WTC11 (cell line): ENCODE measurements at regions not wholly inside any gene's neighbourhood (a gene's known extent, or its start where the extent isn't known, plus 50 kb on each side); places are given as distances from the start of the nearest gene placed in this dataset.

ENCODE experiments used
- ATAC-seq: fragments of 200-7000 bp; cut with Tn5 transposase; 2 replicates; pipeline ENCODE4 v1.10.0; 2021; ENCODE audit warnings: mild to moderate bottlenecking, moderate library complexity
- CTCF ChIA-PET: fragments of 300-600 bp; sonication (Branson Sonifier 250); formaldehyde crosslinking; loops from one replicate; lab custom pipeline; 2021; ENCODE audit warnings: antibody characterized with exemption; lab: Charles Lee
- POLR2A ChIA-PET: fragments of 350-600 bp; sonication (Branson Sonifier 250); formaldehyde crosslinking; loops from one replicate; lab custom pipeline; 2021; ENCODE audit warnings: antibody characterized with exemption; lab: Charles Lee
- DNase-seq: peaks from one replicate; pipeline ENCODE4 v3.0.0; 2021; ENCODE audit warnings: low spot score
- H3K27ac Mint-ChIP-seq: 2 replicates; pipeline ENCODE4 v1.8.0; 2021; ENCODE audit warnings: mixed read lengths
- H3K27me3 Mint-ChIP-seq: 2 replicates; pipeline ENCODE4 v1.8.0; 2021; ENCODE audit warnings: low read depth, mild to moderate bottlenecking, moderate library complexity, mixed read lengths
- H3K36me3 Mint-ChIP-seq: 2 replicates; pipeline ENCODE4 v1.8.0; 2021; ENCODE audit warnings: mixed read lengths
- H3K4me1 Mint-ChIP-seq: 2 replicates; pipeline ENCODE4 v1.8.0; 2022; ENCODE audit warnings: mixed read lengths
- H3K4me3 Mint-ChIP-seq: 2 replicates; pipeline ENCODE4 v1.8.0; 2021; ENCODE audit warnings: mild to moderate bottlenecking, moderate library complexity, mixed read lengths
- H3K9me3 Mint-ChIP-seq: 2 replicates; pipeline ENCODE4 v1.8.0; 2021; ENCODE audit warnings: mixed read lengths
- ARID4B ChIP-seq: sonication (generic); formaldehyde crosslinking; IDR thresholded peaks from 2 replicates; pipeline ENCODE4 v1.8.0; 2023; ENCODE audit warnings: missing genetic modification reagents, mild to moderate bottlenecking, borderline replicate concordance
- ATF3 ChIP-seq: sonication (generic); formaldehyde crosslinking; conservative IDR thresholded peaks from 2 replicates; pipeline ENCODE4 v1.8.1; 2022; ENCODE audit warnings: mild to moderate bottlenecking, missing genetic modification reagents
- CREM ChIP-seq: sonication (generic); formaldehyde crosslinking; IDR thresholded peaks from 2 replicates; pipeline ENCODE4 v1.8.1; 2022; ENCODE audit warnings: mild to moderate bottlenecking, missing genetic modification reagents, moderate library complexity
- FOXJ3 ChIP-seq: sonication (generic); formaldehyde crosslinking; IDR thresholded peaks from 2 replicates; pipeline ENCODE4 v1.9.0; 2021; ENCODE audit warnings: missing genetic modification reagents, mild to moderate bottlenecking, borderline replicate concordance
- GABPB1 ChIP-seq: sonication (generic); formaldehyde crosslinking; IDR thresholded peaks from 2 replicates; pipeline ENCODE4 v1.8.1; 2023; ENCODE audit warnings: mild to moderate bottlenecking, missing genetic modification reagents
- HMGA2 ChIP-seq: fragments of 250-450 bp; sonication (Bioruptor Pico); IDR thresholded peaks from 2 replicates; pipeline ENCODE4 v1.4.0; 2021; ENCODE audit warnings: mild to moderate bottlenecking, moderate library complexity
- MYBL2 ChIP-seq: sonication (generic); formaldehyde crosslinking; IDR thresholded peaks from 2 replicates; pipeline ENCODE4 v1.8.1; 2023; ENCODE audit warnings: mild to moderate bottlenecking, moderate library complexity, missing genetic modification reagents
- NR2C2 ChIP-seq: sonication (generic); formaldehyde crosslinking; IDR thresholded peaks from 2 replicates; pipeline ENCODE4 v1.8.0; 2022; ENCODE audit warnings: mild to moderate bottlenecking, missing genetic modification reagents
- OVOL2 ChIP-seq: fragments of 250-450 bp; sonication (Bioruptor Pico); IDR thresholded peaks from 2 replicates; pipeline ENCODE4 v1.9.0; 2021; ENCODE audit warnings: mild to moderate bottlenecking, borderline replicate concordance
- PREB ChIP-seq: sonication (generic); formaldehyde crosslinking; IDR thresholded peaks from 2 replicates; pipeline ENCODE4 v1.8.1; 2022; ENCODE audit warnings: mild to moderate bottlenecking, missing genetic modification reagents, moderate library complexity, borderline replicate concordance
- ZNF219 ChIP-seq: sonication (generic); formaldehyde crosslinking; IDR thresholded peaks from 2 replicates; pipeline ENCODE4 v1.8.0; 2023; ENCODE audit warnings: missing genetic modification reagents, mild to moderate bottlenecking, borderline replicate concordance
- ZNF423 ChIP-seq: fragments of 250-450 bp; sonication (Bioruptor Pico); IDR thresholded peaks from 2 replicates; pipeline ENCODE4 v2.1.2; 2022; ENCODE audit warnings: mild to moderate bottlenecking, moderate library complexity
- TF ChIP-seq, protein P1 (sequence below): fragments of 250-450 bp; sonication (Bioruptor Pico); IDR thresholded peaks from 2 replicates; pipeline ENCODE4 v1.8.0; 2021; ENCODE audit warnings: mild to moderate bottlenecking
- TF ChIP-seq, protein P2 (sequence below): sonication (generic); formaldehyde crosslinking; IDR thresholded peaks from 2 replicates; pipeline ENCODE4 v1.8.0; 2023; ENCODE audit warnings: missing genetic modification reagents
- TF ChIP-seq, protein P3 (sequence below): sonication (generic); formaldehyde crosslinking; IDR thresholded peaks from 2 replicates; pipeline ENCODE4 v1.8.1; 2022; ENCODE audit warnings: missing genetic modification reagents, borderline replicate concordance
- TF ChIP-seq, protein P4 (sequence below): fragments of 250-450 bp; sonication (Bioruptor Pico); IDR thresholded peaks from 2 replicates; pipeline ENCODE4 v1.9.0; 2021; ENCODE audit warnings: mild to moderate bottlenecking

GRCh38 chr1:219724440-219724839, 111.5 kb upstream of the ZC3H11B start:
- peak; percentile 98 for ATAC-seq
- Mint-ChIP-seq H3K4me3 (no peak overlapping the region), H3K4me1 (no peaks in the 10 kb centered on the region)

More at GRCh38 chr1:219724440-219724839, 111.5 kb upstream of the ZC3H11B start:
- Mint-ChIP-seq H3K27ac (no peak overlapping the region), H3K36me3 (peaks cover 26% of the 10 kb centered on the region)
- CTCF ChIA-PET, result interaction anchor here (1.0 to 2.6 kb wide), 5 partner anchors 16 to 339 kb away, joined by 3 to 9 read pairs (median 4); no protein-coding TSS in a partner anchor
- TF ChIP-seq ARID4B (CRISPR knock-in tag) (no peak), OVOL2 (CRISPR knock-in tag) (no peak), CREM (CRISPR knock-in tag) (no peak), GABPB1 (CRISPR knock-in tag) (no peak), ATF3 (no peak), NR2C2 (no peak), PREB (CRISPR knock-in tag) (no peak), FOXJ3 (no peak), ZNF219 (CRISPR knock-in tag) (no peak), HMGA2 (CRISPR knock-in tag) (no peak), MYBL2 (no peak), ZNF423 (CRISPR knock-in tag) (no peak)
- TF ChIP-seq, protein P1, sequence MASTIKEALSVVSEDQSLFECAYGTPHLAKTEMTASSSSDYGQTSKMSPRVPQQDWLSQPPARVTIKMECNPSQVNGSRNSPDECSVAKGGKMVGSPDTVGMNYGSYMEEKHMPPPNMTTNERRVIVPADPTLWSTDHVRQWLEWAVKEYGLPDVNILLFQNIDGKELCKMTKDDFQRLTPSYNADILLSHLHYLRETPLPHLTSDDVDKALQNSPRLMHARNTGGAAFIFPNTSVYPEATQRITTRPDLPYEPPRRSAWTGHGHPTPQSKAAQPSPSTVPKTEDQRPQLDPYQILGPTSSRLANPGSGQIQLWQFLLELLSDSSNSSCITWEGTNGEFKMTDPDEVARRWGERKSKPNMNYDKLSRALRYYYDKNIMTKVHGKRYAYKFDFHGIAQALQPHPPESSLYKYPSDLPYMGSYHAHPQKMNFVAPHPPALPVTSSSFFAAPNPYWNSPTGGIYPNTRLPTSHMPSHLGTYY, result no peak
- TF ChIP-seq, protein P2, sequence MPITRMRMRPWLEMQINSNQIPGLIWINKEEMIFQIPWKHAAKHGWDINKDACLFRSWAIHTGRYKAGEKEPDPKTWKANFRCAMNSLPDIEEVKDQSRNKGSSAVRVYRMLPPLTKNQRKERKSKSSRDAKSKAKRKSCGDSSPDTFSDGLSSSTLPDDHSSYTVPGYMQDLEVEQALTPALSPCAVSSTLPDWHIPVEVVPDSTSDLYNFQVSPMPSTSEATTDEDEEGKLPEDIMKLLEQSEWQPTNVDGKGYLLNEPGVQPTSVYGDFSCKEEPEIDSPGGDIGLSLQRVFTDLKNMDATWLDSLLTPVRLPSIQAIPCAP, result no peak
- TF ChIP-seq, protein P3, sequence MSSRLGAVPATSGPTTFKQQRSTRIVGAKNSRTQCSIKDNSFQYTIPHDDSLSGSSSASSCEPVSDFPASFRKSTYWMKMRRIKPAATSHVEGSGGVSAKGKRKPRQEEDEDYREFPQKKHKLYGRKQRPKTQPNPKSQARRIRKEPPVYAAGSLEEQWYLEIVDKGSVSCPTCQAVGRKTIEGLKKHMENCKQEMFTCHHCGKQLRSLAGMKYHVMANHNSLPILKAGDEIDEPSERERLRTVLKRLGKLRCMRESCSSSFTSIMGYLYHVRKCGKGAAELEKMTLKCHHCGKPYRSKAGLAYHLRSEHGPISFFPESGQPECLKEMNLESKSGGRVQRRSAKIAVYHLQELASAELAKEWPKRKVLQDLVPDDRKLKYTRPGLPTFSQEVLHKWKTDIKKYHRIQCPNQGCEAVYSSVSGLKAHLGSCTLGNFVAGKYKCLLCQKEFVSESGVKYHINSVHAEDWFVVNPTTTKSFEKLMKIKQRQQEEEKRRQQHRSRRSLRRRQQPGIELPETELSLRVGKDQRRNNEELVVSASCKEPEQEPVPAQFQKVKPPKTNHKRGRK (CRISPR knock-in tag), result no peak
- TF ChIP-seq, protein P4, sequence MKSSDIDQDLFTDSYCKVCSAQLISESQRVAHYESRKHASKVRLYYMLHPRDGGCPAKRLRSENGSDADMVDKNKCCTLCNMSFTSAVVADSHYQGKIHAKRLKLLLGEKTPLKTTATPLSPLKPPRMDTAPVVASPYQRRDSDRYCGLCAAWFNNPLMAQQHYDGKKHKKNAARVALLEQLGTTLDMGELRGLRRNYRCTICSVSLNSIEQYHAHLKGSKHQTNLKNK (CRISPR knock-in tag), result no peak
- TF ChIP-seq, all 79 proteins: peak for 0
- Mint-ChIP-seq H3K9me3 (peaks cover 41% of the 10 kb centered on the region), H3K27me3 (no peaks in the 10 kb centered on the region)
- POLR2A ChIA-PET, result no interaction called here
- peak; percentile 41 for DNase-seq
